ENCODE measurements at regions not wholly inside any gene's neighbourhood (a gene's known extent, or its start where the extent isn't known, plus 50 kb on each side); places are given as distances from the start of the nearest gene placed in this dataset.

- TF ChIP-seq POLR2A (IDR thresholded peaks at IDR 0.05; ENCODE audit: low read depth, low read length), result no peak
- no peak for TF ChIP-seq CTCF (IDR thresholded peaks at IDR 0.05; ENCODE audit: extremely low read depth in 1 of 2, insufficient read depth in 1 of 2, low read depth in 1 of 2, low read length in 2 of 2)
- no peak for TF ChIP-seq MAX (IDR thresholded peaks at IDR 0.05; ENCODE audit: insufficient read depth, insufficient read length)
These were observed 2336.0 kb upstream of the ACO1 start for GRCh38 chr9:30048396-30048795.
